IMR-90 (cell line): ENCODE measurements at regions not wholly inside any gene's neighbourhood (a gene's known extent, or its start where the extent isn't known, plus 50 kb on each side); places are given as distances from the start of the nearest gene placed in this dataset.
"Not testable (repeated sequence)": the region's sequence is repeated elsewhere in the genome, so short reads cannot be mapped to it uniquely, and the experiment has no call there.

Experiments used
- ATAC-seq: fragments of 200-7000 bp; cut with Tn5 transposase; 2 replicates; pipeline ENCODE4 v1.9.1; 2020; ENCODE audit warnings: low read depth, mild to moderate bottlenecking, moderate library complexity
- BruUV-seq: library from RNA; stranded (reverse); fragments of 400-500 nt; replicated peaks from 2 replicates; lab custom pipeline; 2021; lab: Mats Ljungman, UMichigan
- CTCF ChIA-PET: fragments of 300-600 bp; formaldehyde crosslinking; extraction: SDS; loops from one replicate; lab custom pipeline; 2021; ENCODE audit warnings: antibody characterized with exemption; lab: Yijun Ruan, JAX
- POLR2A ChIA-PET: fragments of 300-600 bp; sonication (Branson Sonifier 250); formaldehyde crosslinking; loops from one replicate; lab custom pipeline; 2022; ENCODE audit warnings: antibody characterized with exemption; ENCODE audit not compliant: unreplicated experiment; lab: Charles Lee
- DNase-seq: peaks from one replicate; pipeline ENCODE4 v3.0.0; 2013
- H2AFZ ChIP-seq: replicated peaks from 2 replicates; pipeline ENCODE3; 2013; ENCODE audit warnings: low read length, mild to moderate bottlenecking; ENCODE audit not compliant: poor library complexity
- H2AK5ac ChIP-seq: 2 replicates; pipeline ENCODE4 v1.6.1; 2013; ENCODE audit warnings: low read depth, low read length, inconsistent platforms
- H2AK9ac ChIP-seq: replicated peaks from 2 replicates; pipeline ENCODE3; 2013; ENCODE audit warnings: mild to moderate bottlenecking, low read depth, low read length, moderate library complexity; ENCODE audit not compliant: poor library complexity
- H2BK120ac ChIP-seq: 2 replicates; pipeline ENCODE4 v1.6.1; 2013; ENCODE audit warnings: low read depth, low read length, inconsistent platforms
- H2BK15ac ChIP-seq: 3 replicates; pipeline ENCODE4 v1.6.1; 2013; ENCODE audit warnings: low read depth, low read length, inconsistent platforms
- H2BK20ac ChIP-seq: 2 replicates; pipeline ENCODE4 v1.6.1; 2013; ENCODE audit warnings: low read depth, mild to moderate bottlenecking, inconsistent platforms, low read length, moderate library complexity
- H2BK5ac ChIP-seq: 2 replicates; pipeline ENCODE4 v1.6.1; 2013; ENCODE audit warnings: mild to moderate bottlenecking, low read depth, low read length, inconsistent platforms; ENCODE audit not compliant: poor library complexity, severe bottlenecking
- H3K14ac ChIP-seq: replicated peaks from 2 replicates; pipeline ENCODE4 v1.6.1; 2013; ENCODE audit warnings: low read depth, low read length, inconsistent platforms
- H3K18ac ChIP-seq: 2 replicates; pipeline ENCODE4 v1.6.1; 2013; ENCODE audit warnings: low read depth, low read length, control low read depth
- H3K23ac ChIP-seq: 2 replicates; pipeline ENCODE4 v1.6.1; 2013; ENCODE audit warnings: low read depth, low read length, inconsistent platforms
- H3K27ac ChIP-seq: 2 replicates; pipeline ENCODE4 v1.5.1; 2013; ENCODE audit warnings: mild to moderate bottlenecking, control low read depth, low read length; ENCODE audit not compliant: insufficient read depth
- H3K27me3 ChIP-seq: 2 replicates; pipeline ENCODE4 v1.6.1; 2013; ENCODE audit warnings: low read length; ENCODE audit not compliant: control insufficient read depth, insufficient read depth
- H3K36me3 ChIP-seq: 2 replicates; pipeline ENCODE4 v1.6.1; 2013; ENCODE audit warnings: low read length, mixed read lengths; ENCODE audit not compliant: control insufficient read depth, insufficient read depth
- H3K4ac ChIP-seq: 2 replicates; pipeline ENCODE4 v1.6.1; 2013; ENCODE audit warnings: low read depth, low read length, inconsistent platforms
- H3K4me1 ChIP-seq: 2 replicates; pipeline ENCODE4 v1.6.1; 2013; ENCODE audit warnings: low read length, mixed read lengths; ENCODE audit not compliant: control insufficient read depth, insufficient read depth
- H3K4me2 ChIP-seq: 2 replicates; pipeline ENCODE4 v1.6.1; 2013; ENCODE audit warnings: low read depth, mild to moderate bottlenecking, control low read depth, low read length, moderate library complexity
- H3K4me3 ChIP-seq: 2 replicates; pipeline ENCODE4 v1.5.1; 2013; ENCODE audit warnings: low read depth, mild to moderate bottlenecking, control low read depth, low read length, moderate library complexity; ENCODE audit not compliant: insufficient read depth
- H3K56ac ChIP-seq: 2 replicates; pipeline ENCODE4 v1.6.1; 2013; ENCODE audit warnings: low read length, inconsistent platforms; ENCODE audit not compliant: insufficient read depth; ENCODE audit errors: extremely low read depth
- H3K79me1 ChIP-seq, 2 experiments: 2 replicates each; pipeline ENCODE4 v1.6.1; 2013; ENCODE audit warnings: low read length in 2 of 2, inconsistent platforms in 1 of 2, low read depth in 1 of 2
- H3K9ac ChIP-seq: 2 replicates; pipeline ENCODE4 v1.6.1; 2013; ENCODE audit warnings: low read depth, low read length, control low read depth
- H3K9me1 ChIP-seq: 2 replicates; pipeline ENCODE4 v1.6.1; 2013; ENCODE audit warnings: low read length, inconsistent platforms; ENCODE audit not compliant: insufficient read depth
- H3K9me3 ChIP-seq: 2 replicates; pipeline ENCODE4 v1.6.1; 2013; ENCODE audit warnings: low read length; ENCODE audit not compliant: control insufficient read depth, insufficient read depth
- H4K20me1 ChIP-seq: 2 replicates; pipeline ENCODE4 v1.6.1; 2013; ENCODE audit warnings: low read length, inconsistent platforms; ENCODE audit not compliant: insufficient read depth
- H4K5ac ChIP-seq: 2 replicates; pipeline ENCODE4 v1.6.1; 2013; ENCODE audit warnings: mild to moderate bottlenecking, low read depth, low read length, control low read depth
- H4K8ac ChIP-seq, 2 experiments: 2 replicates each; pipeline ENCODE4 v1.6.1; 2013; ENCODE audit warnings: low read depth in 2 of 2, low read length in 2 of 2, control low read depth in 1 of 2, inconsistent platforms in 1 of 2
- H4K91ac ChIP-seq: 2 replicates; pipeline ENCODE4 v1.6.1; 2013; ENCODE audit warnings: low read depth, low read length, inconsistent platforms; ENCODE audit not compliant: insufficient read depth
- WGBS, 2 experiments: methylation state at CpG; one replicate each; pipeline versions ENCODE4 v1.1.5 to v1.1.7; 2013; ENCODE audit warnings: missing lambda C conversion rate in 2 of 2; ENCODE audit not compliant: insufficient read length in 1 of 2; ENCODE audit errors: extremely low coverage in 2 of 2; 5-methylcytosine and 5-hydroxymethylcytosine counted together
- dilution Hi-C: fragments of 300-500 bp; cut with HindIII; formaldehyde crosslinking; loops from one replicate; pipeline ENCODE4 v1.14.3; 2018; ENCODE audit warnings: low sequenced_read_pairs; ENCODE audit not compliant: unreplicated experiment
- in situ Hi-C: fragments of 300-500 bp; cut with MboI; formaldehyde crosslinking; loops from 3 replicates; pipeline ENCODE4 v1.14.3; 2019; ENCODE audit warnings: low sequenced_read_pairs, inconsistent platforms, mixed read lengths
- intact Hi-C: fragments of 100-400 bp; cut with micrococcal nuclease; formaldehyde crosslinking; loops from 2 replicates; pipeline ENCODE4 v1.10.0; 2022

GRCh38 chr16:88152879-88153278 is 201.6 kb downstream of the BANP start:
- H3K23ac ChIP-seq, H3K27me3 ChIP-seq, H4K91ac ChIP-seq, H3K4me2 ChIP-seq, H3K56ac ChIP-seq, H3K27ac ChIP-seq, H3K9me3 ChIP-seq, H3K18ac ChIP-seq, CTCF ChIA-PET, H2BK120ac ChIP-seq, H4K8ac ChIP-seq, H3K4me1 ChIP-seq, H2AK9ac ChIP-seq, DNase-seq, H2AFZ ChIP-seq, dilution Hi-C loops, H2BK20ac ChIP-seq, intact Hi-C loops, H2AK5ac ChIP-seq, H4K20me1 ChIP-seq, BruUV-seq, H2BK5ac ChIP-seq, H4K5ac ChIP-seq, in situ Hi-C loops, H3K14ac ChIP-seq, H3K4ac ChIP-seq, H3K79me1 ChIP-seq, H3K9me1 ChIP-seq, H3K4me3 ChIP-seq, ATAC-seq, POLR2A ChIA-PET, H2BK15ac ChIP-seq, H3K36me3 ChIP-seq, H3K9ac ChIP-seq: not testable (repeated sequence)
- WGBS, 2 experiments = 75% methylated on average over 7 of the region's 20 CpGs; no CpG with 5 or more reads in 1 of the 2 experiments

- H3K79me1 ChIP-seq, H3K27me3 ChIP-seq, H3K36me3 ChIP-seq, in situ Hi-C loops, H3K14ac ChIP-seq, H3K4me2 ChIP-seq, ATAC-seq, BruUV-seq, CTCF ChIA-PET, H3K9me1 ChIP-seq, H2AFZ ChIP-seq, H4K91ac ChIP-seq, H3K18ac ChIP-seq, H2AK9ac ChIP-seq, DNase-seq, H2BK120ac ChIP-seq, H3K27ac ChIP-seq, H3K9ac ChIP-seq, H2BK5ac ChIP-seq, H3K4me1 ChIP-seq, POLR2A ChIA-PET, H4K8ac ChIP-seq, intact Hi-C loops, H2AK5ac ChIP-seq, H2BK20ac ChIP-seq, H3K4ac ChIP-seq, H3K9me3 ChIP-seq, H4K5ac ChIP-seq, H4K20me1 ChIP-seq, H3K23ac ChIP-seq, dilution Hi-C loops, H3K4me3 ChIP-seq, H3K56ac ChIP-seq: not testable (repeated sequence)
- WGBS, 2 experiments = 73% methylated on average over 3 of the region's 12 CpGs; no CpG with 5 or more reads in 1 of the 2 experiments
- 0 out of 3 replicates have a peak overlapping the region, but pooled peaks have one; percentile 17 for H2BK15ac ChIP-seq
Measured at GRCh38 chr16:88153516-88153915, 202.3 kb downstream of the BANP start.
